Right lobe of liver (tissue), 6 donors: ENCODE measurements at regions not wholly inside any gene's neighbourhood (a gene's known extent, or its start where the extent isn't known, plus 50 kb on each side); places are given as distances from the start of the nearest gene placed in this dataset.
A peak's percentile ranks its signal among the peaks of the same experiment; 100 is the strongest.

Source experiments
- ATAC-seq, 4 donors: fragments of 200-7000 bp; cut with Tn5 transposase; one replicate each; pipeline ENCODE4 v1.9.1; 2020; ENCODE audit warnings: mild to moderate bottlenecking in 4 of 4, moderate library complexity in 4 of 4
- DNase-seq, 3 donors: peaks; one replicate each; pipeline ENCODE4 v3.0.0-alpha.2; 2020
- H3K27ac ChIP-seq, 3 donors: fragments of 200-600 bp; one replicate each; pipeline ENCODE4 v1.8.0; 2022
- H3K27me3 ChIP-seq, 2 donors: fragments of 200-600 bp; one replicate each; pipeline ENCODE4 v1.8.0; 2022
- H3K36me3 ChIP-seq, 4 donors: fragments of 200-600 bp; sonication (generic) in 1 of 4; one replicate each; pipeline versions ENCODE4 v1.5.1 to v1.8.0; 2017 to 2022; ENCODE audit warnings: control low read depth in 1 of 4
- H3K4me1 ChIP-seq, 4 donors: fragments of 200-600 bp; sonication (generic) in 1 of 4; one replicate each; pipeline versions ENCODE4 v1.5.1 to v1.8.0; 2017 to 2022; ENCODE audit warnings: control low read depth in 1 of 4
- H3K4me3 ChIP-seq, 3 donors: fragments of 200-600 bp; one replicate each; pipeline ENCODE4 v1.8.0; 2022
- H3K9me3 ChIP-seq, 4 donors: fragments of 200-600 bp; sonication (generic) in 1 of 4; one replicate each; pipeline versions ENCODE4 v1.5.1 to v1.8.0; 2017 to 2022; ENCODE audit warnings: control low read depth in 1 of 4
- CTCF ChIP-seq, 4 donors: fragments of 200-600 bp in 3 of 4; fragments of 450-650 bp in 1 of 4; IDR thresholded peaks; one replicate each; pipeline versions ENCODE4 v1.5.1 to v1.8.0; 2016 to 2022; ENCODE audit warnings: antibody characterized with exemption in 4 of 4, mild to moderate bottlenecking in 2 of 4
- POLR2A ChIP-seq: fragments of 450-650 bp; IDR thresholded peaks from one replicate; pipeline ENCODE4 v1.6.1; 2017; ENCODE audit warnings: antibody characterized with exemption, mild to moderate bottlenecking
- WGBS: methylation state at CpG from one replicate; pipeline ENCODE4 v1.1.6; 2018; ENCODE audit warnings: low coverage, low lambda C conversion rate; ENCODE audit not compliant: insufficient coverage; ENCODE audit errors: missing lambda C conversion rate; 5-methylcytosine and 5-hydroxymethylcytosine counted together
- intact Hi-C, 2 donors: fragments of 100-400 bp; cut with DNase I; formaldehyde crosslinking; loops; one replicate each; pipeline versions ENCODE4 v1.11.2 to v1.14.1; 2022
- donor health status: DM: no; HTN: yes; CAD: no.
- donor health status: DM: no; HTN: no; CAD: no.
- donor health status: DM: no; HTN: no; CAD: no.
- donor health status: DM: no; HTN: yes; CAD: no.
- donor health status: DM: no; HTN: yes; CAD: no.

- Histone ChIP-seq H3K27me3 (no peaks in the 10 kb centered on the region), H3K4me1 (peaks cover 0 to 88% (median 22%) of the 10 kb centered on the region in 4 donors), H3K4me3 (no peak overlapping the region), H3K36me3 (no peaks in the 10 kb centered on the region), H3K27ac (peak overlapping the region in 2 of 3 donors; percentile 98 to 100), H3K9me3 (no peaks in the 10 kb centered on the region)
- ATAC-seq (no peak), DNase-seq (no peak)
- intact Hi-C loops = no loop called here
- TF ChIP-seq POLR2A (no peak), CTCF (IDR thresholded peaks at IDR 0.05) (no peak)
- WGBS = no CpG with 5 or more reads among the region's 23 CpGs
Measured at GRCh38 chr9:134229466-134230091, 65.2 kb upstream of the RNU6ATAC start.

GRCh38 chr9:134230092-134230941 lies 66.0 kb upstream of the RNU6ATAC start:
- intact Hi-C loops = no loop called here
- TF ChIP-seq CTCF (IDR thresholded peaks at IDR 0.05) = no peak
- TF ChIP-seq POLR2A = no peak

GRCh38 chr9:134230942-134231325 lies 66.6 kb upstream of the RNU6ATAC start:
- H3K9me3 ChIP-seq = no peaks in the 10 kb centered on the region
- ATAC-seq = peak; percentile 10 to 50 (median 30)
- H3K27ac ChIP-seq = peak overlapping the region; percentile 47 to 100 (median 98)
- no peak for TF ChIP-seq POLR2A
- no peaks in the 10 kb centered on the region for H3K36me3 ChIP-seq
- WGBS = 6% methylated on average over 3 of the region's 14 CpGs
- H3K27me3 ChIP-seq = no peaks in the 10 kb centered on the region
- intact Hi-C loops = no loop called here
- DNase-seq = peak in 1 of 3 donors; percentile 37
- peaks cover 0 to 75% (median 22%) of the 10 kb centered on the region in 4 donors for H3K4me1 ChIP-seq
- peak overlapping the region in 1 of 3 donors; percentile 21 for H3K4me3 ChIP-seq

More at GRCh38 chr9:134230092-134230941, 66.0 kb upstream of the RNU6ATAC start:
- H3K27me3 ChIP-seq = no peaks in the 10 kb centered on the region
- DNase-seq = peak in 2 of 3 donors; percentile 93 to 95
- H3K36me3 ChIP-seq = no peaks in the 10 kb centered on the region
- 80% methylated on average over 1 of the region's 28 CpGs for WGBS
- no peaks in the 10 kb centered on the region for H3K9me3 ChIP-seq
- H3K4me3 ChIP-seq = no peak overlapping the region
- peak overlapping the region; percentile 47 to 100 (median 98) for H3K27ac ChIP-seq
- ATAC-seq = peak; percentile 49 to 86 (median 72)
- peaks cover 0 to 82% (median 22%) of the 10 kb centered on the region in 4 donors for H3K4me1 ChIP-seq

GRCh38 chr9:134231330-134231745 lies 67.0 kb upstream of the RNU6ATAC start:
- DNase-seq (peak in 2 of 3 donors; percentile 39 to 80), ATAC-seq (peak; percentile 15 to 60 (median 44))
- 4% methylated on average over 4 of the region's 12 CpGs for WGBS
- Histone ChIP-seq H3K36me3 (no peaks in the 10 kb centered on the region), H3K4me1 (peaks cover 0 to 71% (median 22%) of the 10 kb centered on the region in 4 donors), H3K4me3 (peak overlapping the region in 1 of 3 donors; percentile 21), H3K9me3 (no peaks in the 10 kb centered on the region), H3K27ac (peak overlapping the region; percentile 47 to 100 (median 98)), H3K27me3 (no peaks in the 10 kb centered on the region)
- TF ChIP-seq CTCF (IDR thresholded peaks at IDR 0.05) (no peak), POLR2A (no peak)
- intact Hi-C loops = no loop called here

GRCh38 chr9:134231767-134232166 lies 67.4 kb upstream of the RNU6ATAC start:
- Histone ChIP-seq H3K4me3 (no peak overlapping the region), H3K27ac (peak overlapping the region; percentile 47 to 100 (median 98)), H3K9me3 (no peaks in the 10 kb centered on the region), H3K4me1 (peaks cover 0 to 67% (median 22%) of the 10 kb centered on the region in 4 donors), H3K36me3 (no peaks in the 10 kb centered on the region), H3K27me3 (no peaks in the 10 kb centered on the region)
- intact Hi-C loops = no loop called here
- ATAC-seq = no peak
- TF ChIP-seq POLR2A (no peak), CTCF (IDR thresholded peaks at IDR 0.05) (no peak)
- peak in 1 of 3 donors; percentile 21 for DNase-seq
- WGBS = no CpG with 5 or more reads among the region's 8 CpGs
